ENCODE measurements at regions not wholly inside any gene's neighbourhood (a gene's known extent, or its start where the extent isn't known, plus 50 kb on each side); places are given as distances from the start of the nearest gene placed in this dataset.

DNA sequence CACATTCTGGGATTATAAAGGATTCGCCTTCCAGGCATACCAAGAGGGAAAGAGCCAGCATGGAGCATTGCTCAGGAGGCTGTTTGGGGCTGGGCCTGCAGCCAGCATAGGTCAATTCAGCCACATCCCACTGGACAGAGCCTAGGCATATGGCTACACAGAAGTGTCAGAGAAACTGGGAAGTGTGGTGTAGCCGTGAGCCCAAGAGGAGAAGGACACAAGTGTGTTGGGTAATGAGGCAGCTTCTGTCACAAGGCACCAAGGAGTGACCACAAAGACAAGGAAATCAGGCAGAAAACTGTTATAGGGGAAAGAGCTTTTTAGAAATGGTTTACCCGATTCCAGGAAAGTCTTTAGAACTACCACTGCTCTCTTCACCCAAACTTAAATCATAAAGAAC lies 178.6 kb upstream of the TBL1X start:
- TF ChIP-seq, protein P1, sequence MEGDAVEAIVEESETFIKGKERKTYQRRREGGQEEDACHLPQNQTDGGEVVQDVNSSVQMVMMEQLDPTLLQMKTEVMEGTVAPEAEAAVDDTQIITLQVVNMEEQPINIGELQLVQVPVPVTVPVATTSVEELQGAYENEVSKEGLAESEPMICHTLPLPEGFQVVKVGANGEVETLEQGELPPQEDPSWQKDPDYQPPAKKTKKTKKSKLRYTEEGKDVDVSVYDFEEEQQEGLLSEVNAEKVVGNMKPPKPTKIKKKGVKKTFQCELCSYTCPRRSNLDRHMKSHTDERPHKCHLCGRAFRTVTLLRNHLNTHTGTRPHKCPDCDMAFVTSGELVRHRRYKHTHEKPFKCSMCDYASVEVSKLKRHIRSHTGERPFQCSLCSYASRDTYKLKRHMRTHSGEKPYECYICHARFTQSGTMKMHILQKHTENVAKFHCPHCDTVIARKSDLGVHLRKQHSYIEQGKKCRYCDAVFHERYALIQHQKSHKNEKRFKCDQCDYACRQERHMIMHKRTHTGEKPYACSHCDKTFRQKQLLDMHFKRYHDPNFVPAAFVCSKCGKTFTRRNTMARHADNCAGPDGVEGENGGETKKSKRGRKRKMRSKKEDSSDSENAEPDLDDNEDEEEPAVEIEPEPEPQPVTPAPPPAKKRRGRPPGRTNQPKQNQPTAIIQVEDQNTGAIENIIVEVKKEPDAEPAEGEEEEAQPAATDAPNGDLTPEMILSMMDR (conservative IDR thresholded peaks at IDR 0.05; ENCODE audit: low read depth, low read length), result no peak
- TF ChIP-seq POLR2A (IDR thresholded peaks at IDR 0.05; ENCODE audit: low read depth, low read length), result no peak
- TF ChIP-seq RFX5 (IDR thresholded peaks at IDR 0.05; ENCODE audit: low read depth, low read length), result no peak
- TF ChIP-seq MAZ (IDR thresholded peaks at IDR 0.05; ENCODE audit: borderline replicate concordance, low read depth, low read length), result no peak
- TF ChIP-seq BHLHE40 (IDR thresholded peaks at IDR 0.05; ENCODE audit: low read depth, low read length), result no peak
- no peak for TF ChIP-seq FOS (IDR thresholded peaks at IDR 0.05; ENCODE audit: low read depth, low read length)
- TF ChIP-seq CHD1 (IDR thresholded peaks at IDR 0.05; ENCODE audit: low read depth, low read length), result no peak
- no peak for TF ChIP-seq RAD21 (IDR thresholded peaks at IDR 0.05; ENCODE audit: low read length)
- TF ChIP-seq SMC3 (IDR thresholded peaks at IDR 0.05; ENCODE audit: low read depth, low read length), result no peak
- no peak for TF ChIP-seq RCOR1 (IDR thresholded peaks at IDR 0.05; ENCODE audit: insufficient replicate concordance, low read length)
- TF ChIP-seq, protein P2, sequence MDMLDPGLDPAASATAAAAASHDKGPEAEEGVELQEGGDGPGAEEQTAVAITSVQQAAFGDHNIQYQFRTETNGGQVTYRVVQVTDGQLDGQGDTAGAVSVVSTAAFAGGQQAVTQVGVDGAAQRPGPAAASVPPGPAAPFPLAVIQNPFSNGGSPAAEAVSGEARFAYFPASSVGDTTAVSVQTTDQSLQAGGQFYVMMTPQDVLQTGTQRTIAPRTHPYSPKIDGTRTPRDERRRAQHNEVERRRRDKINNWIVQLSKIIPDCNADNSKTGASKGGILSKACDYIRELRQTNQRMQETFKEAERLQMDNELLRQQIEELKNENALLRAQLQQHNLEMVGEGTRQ (IDR thresholded peaks at IDR 0.05; ENCODE audit: low read depth, low read length), result no peak

All from IMR-90 (cell line).